NCI-H748 treated with DMSO at 0.1 percent for 48 hours (cell line): ENCODE measurements at regions not wholly inside any gene's neighbourhood (a gene's known extent, or its start where the extent isn't known, plus 50 kb on each side); places are given as distances from the start of the nearest gene placed in this dataset.
"Not testable (repeated sequence)": the region's sequence is repeated elsewhere in the genome, so short reads cannot be mapped to it uniquely, and the experiment has no call there.

Experiments
- DNase-seq: peaks from one replicate; lab custom pipeline; 2025; lab: John Stamatoyannopoulos, UW

GRCh38 chr2:21194147-21194546, 70.4 kb downstream of the TDRD15 start:
- peak; percentile 46 for DNase-seq

GRCh38 chr2:21194858-21195271, 71.1 kb downstream of the TDRD15 start:
- DNase-seq, result peak; percentile 69

GRCh38 chr2:21195326-21195725, 71.6 kb downstream of the TDRD15 start:
- no peak for DNase-seq

- peak; percentile 24 for DNase-seq
Observed at GRCh38 chr2:21198637-21199036, 74.9 kb downstream of the TDRD15 start.

- no peak for DNase-seq
Observed at GRCh38 chr2:21203976-21204375, 80.2 kb downstream of the TDRD15 start.

GRCh38 chr2:21214085-21214484, 90.3 kb downstream of the TDRD15 start:
- not testable (repeated sequence) for DNase-seq

GRCh38 chr2:21217442-21217841, 93.7 kb downstream of the TDRD15 start:
- DNase-seq, result no peak

GRCh38 chr2:21220930-21221329, 97.2 kb downstream of the TDRD15 start:
- DNase-seq, result no peak

GRCh38 chr2:21223618-21224017, 99.8 kb downstream of the TDRD15 start:
- no peak for DNase-seq

GRCh38 chr2:21228041-21228895, 104.5 kb downstream of the TDRD15 start:
- no peak for DNase-seq

- DNase-seq, result no peak
Observed at GRCh38 chr2:21229302-21229701, 105.5 kb downstream of the TDRD15 start.

GRCh38 chr2:21230140-21230539, 106.4 kb downstream of the TDRD15 start:
- DNase-seq, result no peak

- DNase-seq, result no peak
Observed at GRCh38 chr2:21231985-21232384, 108.2 kb downstream of the TDRD15 start.

GRCh38 chr2:21233194-21233593, 109.4 kb downstream of the TDRD15 start:
- DNase-seq, result no peak

- no peak for DNase-seq
Observed at GRCh38 chr2:21234001-21234400, 110.2 kb downstream of the TDRD15 start.

- DNase-seq, result no peak
Observed at GRCh38 chr2:21234464-21235120, 110.8 kb downstream of the TDRD15 start.

- DNase-seq, result not testable (repeated sequence)
Observed at GRCh38 chr2:21239749-21240148, 116.0 kb downstream of the TDRD15 start.

- no peak for DNase-seq
Observed at GRCh38 chr2:21244161-21244560, 120.4 kb downstream of the TDRD15 start.

- no peak for DNase-seq
Observed at GRCh38 chr2:21245565-21245964, 121.8 kb downstream of the TDRD15 start.

- DNase-seq, result no peak
Observed at GRCh38 chr2:21249367-21249766, 125.6 kb downstream of the TDRD15 start.

GRCh38 chr2:21250673-21251072, 126.9 kb downstream of the TDRD15 start:
- no peak for DNase-seq

- DNase-seq, result peak; percentile 95
Observed at GRCh38 chr2:21251216-21251980, 127.6 kb downstream of the TDRD15 start.
